SK-N-DZ (cell line): ENCODE measurements at regions not wholly inside any gene's neighbourhood (a gene's known extent, or its start where the extent isn't known, plus 50 kb on each side); places are given as distances from the start of the nearest gene placed in this dataset.

Source experiments
- DNase-seq: peaks from one replicate; pipeline ENCODE4 v3.0.0-alpha.2; 2015; ENCODE audit warnings: low spot score
- small RNA-seq, 2 experiments: library from RNA; depleted of rRNA; stranded (forward); fragments of <200 nt; gene quantifications; one replicate each; pipeline ENCODE3, GENCODE V24; 2014

DNA sequence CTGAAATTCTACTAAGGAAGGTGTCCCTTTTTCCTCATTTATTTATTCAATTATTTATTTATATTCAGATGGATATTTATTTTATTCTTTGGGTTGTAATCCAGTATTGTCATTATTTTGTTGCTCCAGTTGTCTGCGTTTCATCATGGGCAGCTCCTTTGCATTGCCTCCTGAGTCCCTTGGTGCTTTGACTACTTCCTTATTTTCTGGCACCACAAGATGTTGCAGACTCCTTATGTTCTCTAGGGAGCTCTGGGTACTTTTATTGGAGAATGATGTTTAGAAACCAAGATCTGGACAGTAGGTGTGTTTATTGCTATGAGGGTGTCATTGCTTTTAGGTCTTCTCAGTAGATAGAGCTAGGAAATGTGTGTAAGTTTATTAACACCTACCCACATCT, 59.9 kb upstream of the ERRFI1 start:
- no peak for DNase-seq

DNA sequence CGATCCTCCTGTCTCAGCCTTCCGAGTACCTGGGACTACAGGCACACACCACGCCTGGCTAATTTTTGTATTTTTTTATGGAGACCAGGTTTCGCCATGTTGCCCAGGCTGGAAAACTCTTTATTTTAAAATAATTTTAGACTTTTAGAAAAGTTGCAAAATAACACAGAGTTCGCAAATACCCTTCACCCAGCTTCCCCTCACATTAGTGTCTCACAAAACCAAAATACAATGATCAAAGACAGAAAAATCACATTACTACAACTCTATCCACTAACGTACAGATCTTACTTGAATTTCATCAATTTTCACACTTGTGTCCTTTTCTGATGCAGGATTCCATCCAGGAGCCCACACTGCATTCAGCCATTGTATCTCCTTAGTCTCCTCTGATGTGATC, 58.8 kb upstream of the ERRFI1 start:
- DNase-seq = no peak

- no peak for DNase-seq
Measured at GRCh38 chr1:8083739-8084484, 57.8 kb upstream of the ERRFI1 start.

GRCh38 chr1:8082945-8083344, 56.8 kb upstream of the ERRFI1 start:
- no peak for DNase-seq

DNA sequence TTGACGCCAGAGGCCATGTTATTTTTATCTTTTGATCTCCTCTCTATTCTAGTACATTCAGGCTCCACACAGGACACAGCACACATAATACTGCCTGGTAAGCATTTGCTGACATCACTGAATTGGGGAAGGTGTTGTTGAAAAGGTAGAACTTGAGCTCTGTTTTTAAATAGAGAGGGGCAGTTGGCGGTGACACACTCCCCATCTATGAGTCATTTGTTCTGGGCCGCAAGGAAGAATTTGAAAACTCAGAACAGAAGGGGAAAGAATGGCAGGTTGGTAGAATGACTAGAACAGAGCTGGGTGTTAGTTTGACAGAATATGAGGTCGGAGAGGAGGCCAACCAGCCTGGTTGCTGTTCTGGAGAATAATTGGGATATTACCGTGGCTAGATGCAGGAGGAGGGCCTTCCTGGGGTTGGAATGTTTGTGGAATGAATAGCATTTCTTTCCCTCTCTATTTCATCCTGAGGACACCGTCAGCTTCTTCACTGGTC, 52.1 kb upstream of the ERRFI1 start:
- DNase-seq = no peak

DNA sequence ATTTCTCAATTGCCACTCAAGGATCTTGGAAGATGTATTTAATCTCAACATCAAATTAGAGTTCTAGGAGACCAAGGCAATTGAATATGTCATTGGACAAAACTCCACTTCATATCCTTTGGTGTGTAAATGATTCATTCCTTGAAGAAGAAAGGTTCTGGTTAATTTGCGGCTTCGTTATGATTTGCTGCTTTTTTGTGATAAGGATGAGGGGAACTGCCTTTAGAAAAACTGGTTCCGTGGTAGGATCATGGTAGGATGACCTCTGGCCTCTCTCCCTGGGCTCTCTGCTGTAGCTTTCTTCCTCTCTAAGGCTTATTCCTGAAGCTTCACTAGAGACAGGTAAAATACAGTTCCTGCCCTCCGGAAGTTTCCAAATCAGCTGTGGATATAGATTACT, 51.5 kb upstream of the ERRFI1 start:
- no peak for DNase-seq

GRCh38 chr1:8077120-8077573, 51.0 kb upstream of the ERRFI1 start:
- no peak for DNase-seq

DNA sequence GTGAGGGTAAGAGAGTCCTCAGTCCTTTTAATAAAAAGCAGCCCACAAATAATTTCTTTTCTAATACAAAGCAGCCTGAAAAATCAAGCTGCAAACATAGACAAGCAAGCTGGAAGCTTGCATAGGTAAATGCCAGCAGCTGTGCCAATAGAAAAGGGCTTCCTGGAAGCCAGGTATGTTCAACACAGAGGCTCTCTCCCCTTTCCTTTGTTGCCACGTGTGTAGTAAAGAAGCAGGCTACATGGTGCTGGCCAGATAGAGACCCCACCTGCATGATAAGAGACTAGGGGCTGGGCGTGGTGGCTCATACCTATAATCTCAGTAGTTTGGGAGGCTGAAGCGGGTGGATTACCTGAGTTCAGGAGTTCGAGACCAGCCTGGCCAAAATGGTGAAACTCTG, 50.1 kb upstream of the ERRFI1 start:
- no peak for DNase-seq

Small RNA genes in the stretch of these regions (small RNA-seq; reads per million reads assigned to genes)
- gene RNU1-7P = 0.04 to 0.08 reads per million in 2 experiments
